IMR-90 (cell line): ENCODE measurements at regions not wholly inside any gene's neighbourhood (a gene's known extent, or its start where the extent isn't known, plus 50 kb on each side); places are given as distances from the start of the nearest gene placed in this dataset.

Experiments used
- ATAC-seq: fragments of 200-7000 bp; cut with Tn5 transposase; 2 replicates; pipeline ENCODE4 v1.9.1; 2020; ENCODE audit warnings: low read depth, mild to moderate bottlenecking, moderate library complexity
- BruUV-seq: library from RNA; stranded (reverse); fragments of 400-500 nt; replicated peaks from 2 replicates; lab custom pipeline; 2021; lab: Mats Ljungman, UMichigan
- CTCF ChIA-PET: fragments of 300-600 bp; formaldehyde crosslinking; extraction: SDS; loops from one replicate; lab custom pipeline; 2021; ENCODE audit warnings: antibody characterized with exemption; lab: Yijun Ruan, JAX
- POLR2A ChIA-PET: fragments of 300-600 bp; sonication (Branson Sonifier 250); formaldehyde crosslinking; loops from one replicate; lab custom pipeline; 2022; ENCODE audit warnings: antibody characterized with exemption; ENCODE audit not compliant: unreplicated experiment; lab: Charles Lee
- DNase-seq: peaks from one replicate; pipeline ENCODE4 v3.0.0; 2013
- H2AFZ ChIP-seq: replicated peaks from 2 replicates; pipeline ENCODE3; 2013; ENCODE audit warnings: low read length, mild to moderate bottlenecking; ENCODE audit not compliant: poor library complexity
- H2AK5ac ChIP-seq: 2 replicates; pipeline ENCODE4 v1.6.1; 2013; ENCODE audit warnings: low read depth, low read length, inconsistent platforms
- H2AK9ac ChIP-seq: replicated peaks from 2 replicates; pipeline ENCODE3; 2013; ENCODE audit warnings: mild to moderate bottlenecking, low read depth, low read length, moderate library complexity; ENCODE audit not compliant: poor library complexity
- H2BK120ac ChIP-seq: 2 replicates; pipeline ENCODE4 v1.6.1; 2013; ENCODE audit warnings: low read depth, low read length, inconsistent platforms
- H2BK15ac ChIP-seq: 3 replicates; pipeline ENCODE4 v1.6.1; 2013; ENCODE audit warnings: low read depth, low read length, inconsistent platforms
- H2BK20ac ChIP-seq: 2 replicates; pipeline ENCODE4 v1.6.1; 2013; ENCODE audit warnings: low read depth, mild to moderate bottlenecking, inconsistent platforms, low read length, moderate library complexity
- H2BK5ac ChIP-seq: 2 replicates; pipeline ENCODE4 v1.6.1; 2013; ENCODE audit warnings: mild to moderate bottlenecking, low read depth, low read length, inconsistent platforms; ENCODE audit not compliant: poor library complexity, severe bottlenecking
- H3K14ac ChIP-seq: replicated peaks from 2 replicates; pipeline ENCODE4 v1.6.1; 2013; ENCODE audit warnings: low read depth, low read length, inconsistent platforms
- H3K18ac ChIP-seq: 2 replicates; pipeline ENCODE4 v1.6.1; 2013; ENCODE audit warnings: low read depth, low read length, control low read depth
- H3K23ac ChIP-seq: 2 replicates; pipeline ENCODE4 v1.6.1; 2013; ENCODE audit warnings: low read depth, low read length, inconsistent platforms
- H3K27ac ChIP-seq: 2 replicates; pipeline ENCODE4 v1.5.1; 2013; ENCODE audit warnings: mild to moderate bottlenecking, control low read depth, low read length; ENCODE audit not compliant: insufficient read depth
- H3K27me3 ChIP-seq: 2 replicates; pipeline ENCODE4 v1.6.1; 2013; ENCODE audit warnings: low read length; ENCODE audit not compliant: control insufficient read depth, insufficient read depth
- H3K36me3 ChIP-seq: 2 replicates; pipeline ENCODE4 v1.6.1; 2013; ENCODE audit warnings: low read length, mixed read lengths; ENCODE audit not compliant: control insufficient read depth, insufficient read depth
- H3K4ac ChIP-seq: 2 replicates; pipeline ENCODE4 v1.6.1; 2013; ENCODE audit warnings: low read depth, low read length, inconsistent platforms
- H3K4me1 ChIP-seq: 2 replicates; pipeline ENCODE4 v1.6.1; 2013; ENCODE audit warnings: low read length, mixed read lengths; ENCODE audit not compliant: control insufficient read depth, insufficient read depth
- H3K4me2 ChIP-seq: 2 replicates; pipeline ENCODE4 v1.6.1; 2013; ENCODE audit warnings: low read depth, mild to moderate bottlenecking, control low read depth, low read length, moderate library complexity
- H3K4me3 ChIP-seq: 2 replicates; pipeline ENCODE4 v1.5.1; 2013; ENCODE audit warnings: low read depth, mild to moderate bottlenecking, control low read depth, low read length, moderate library complexity; ENCODE audit not compliant: insufficient read depth
- H3K56ac ChIP-seq: 2 replicates; pipeline ENCODE4 v1.6.1; 2013; ENCODE audit warnings: low read length, inconsistent platforms; ENCODE audit not compliant: insufficient read depth; ENCODE audit errors: extremely low read depth
- H3K79me1 ChIP-seq, 2 experiments: 2 replicates each; pipeline ENCODE4 v1.6.1; 2013; ENCODE audit warnings: low read length in 2 of 2, inconsistent platforms in 1 of 2, low read depth in 1 of 2
- H3K9ac ChIP-seq: 2 replicates; pipeline ENCODE4 v1.6.1; 2013; ENCODE audit warnings: low read depth, low read length, control low read depth
- H3K9me1 ChIP-seq: 2 replicates; pipeline ENCODE4 v1.6.1; 2013; ENCODE audit warnings: low read length, inconsistent platforms; ENCODE audit not compliant: insufficient read depth
- H3K9me3 ChIP-seq: 2 replicates; pipeline ENCODE4 v1.6.1; 2013; ENCODE audit warnings: low read length; ENCODE audit not compliant: control insufficient read depth, insufficient read depth
- H4K20me1 ChIP-seq: 2 replicates; pipeline ENCODE4 v1.6.1; 2013; ENCODE audit warnings: low read length, inconsistent platforms; ENCODE audit not compliant: insufficient read depth
- H4K5ac ChIP-seq: 2 replicates; pipeline ENCODE4 v1.6.1; 2013; ENCODE audit warnings: mild to moderate bottlenecking, low read depth, low read length, control low read depth
- H4K8ac ChIP-seq, 2 experiments: 2 replicates each; pipeline ENCODE4 v1.6.1; 2013; ENCODE audit warnings: low read depth in 2 of 2, low read length in 2 of 2, control low read depth in 1 of 2, inconsistent platforms in 1 of 2
- H4K91ac ChIP-seq: 2 replicates; pipeline ENCODE4 v1.6.1; 2013; ENCODE audit warnings: low read depth, low read length, inconsistent platforms; ENCODE audit not compliant: insufficient read depth
- MXI1 ChIP-seq: IDR thresholded peaks from 2 replicates; pipeline ENCODE4 v1.6.1; 2012; ENCODE audit warnings: low read depth, mild to moderate bottlenecking, low read length, moderate library complexity, borderline replicate concordance
- whole genome bisulfite sequencing, 2 experiments: methylation state at CpG; one replicate each; pipeline versions ENCODE4 v1.1.5 to v1.1.7; 2013; ENCODE audit warnings: missing lambda C conversion rate in 2 of 2; ENCODE audit not compliant: insufficient read length in 1 of 2; ENCODE audit errors: extremely low coverage in 2 of 2; 5-methylcytosine and 5-hydroxymethylcytosine counted together
- dilution Hi-C: fragments of 300-500 bp; cut with HindIII; formaldehyde crosslinking; loops from one replicate; pipeline ENCODE4 v1.14.3; 2018; ENCODE audit warnings: low sequenced_read_pairs; ENCODE audit not compliant: unreplicated experiment
- in situ Hi-C: fragments of 300-500 bp; cut with MboI; formaldehyde crosslinking; loops from 3 replicates; pipeline ENCODE4 v1.14.3; 2019; ENCODE audit warnings: low sequenced_read_pairs, inconsistent platforms, mixed read lengths
- intact Hi-C: fragments of 100-400 bp; cut with micrococcal nuclease; formaldehyde crosslinking; loops from 2 replicates; pipeline ENCODE4 v1.10.0; 2022

GRCh38 chr2:160751021-160751420 lies 257.4 kb upstream of the RBMS1 start:
- in situ Hi-C loops (no loop called here), dilution Hi-C loops (no loop called here), intact Hi-C loops (no loop called here)
- Histone ChIP-seq H3K56ac (no peak overlapping the region), H3K4me2 (no peak overlapping the region), H3K27me3 (no peaks in the 10 kb centered on the region), H2BK120ac (no peak overlapping the region), H2AK5ac (0 out of 2 replicates have a peak overlapping the region, but pooled peaks have one; percentile 2), H3K23ac (peak overlapping the region; percentile 7; the same call in 1 of the 2 replicates), H2BK15ac (0 out of 3 replicates have a peak overlapping the region, but pooled peaks have one; percentile 33), H3K4ac (no peak overlapping the region), H3K14ac (peak overlapping the region; percentile 25), H3K4me3 (no peak overlapping the region), H3K79me1 (no peaks in the 10 kb centered on the region), H3K9me1 (no peaks in the 10 kb centered on the region), H3K4me1 (peaks cover 11% of the 10 kb centered on the region), H3K9ac (no peak overlapping the region), H2AK9ac (no peak overlapping the region), H2BK20ac (peak overlapping the region; percentile 22; the same call in 1 of the 2 replicates), H4K20me1 (no peaks in the 10 kb centered on the region), H2BK5ac (no peak overlapping the region), H3K36me3 (no peaks in the 10 kb centered on the region), H3K27ac (no peak overlapping the region), H3K9me3 (no peaks in the 10 kb centered on the region; the same call in 1 of the 2 replicates), H4K5ac (no peak overlapping the region), H4K8ac (no peak overlapping the region), H2AFZ (no peak overlapping the region), H3K18ac (peak overlapping the region; percentile 49; the same call in 1 of the 2 replicates), H4K91ac (no peak overlapping the region)
- ATAC-seq (no peak), DNase-seq (peak; percentile 64)
- CTCF ChIA-PET, result interaction anchor here (1.0 to 1.3 kb wide), 2 partner anchors 10 to 40 kb away, joined by 3 read pairs; no protein-coding TSS in a partner anchor
- BruUV-seq, result no TSS peak
- no CpG with 5 or more reads among the region's 2 CpGs for WGBS, 2 experiments
- POLR2A ChIA-PET, result interaction anchor here (0.6 kb wide), 1 partner anchor 155 kb away, joined by 4 read pairs; no protein-coding TSS in a partner anchor
- no peak for TF ChIP-seq MXI1
